GF-D8 (cell line): ENCODE measurements at regions not wholly inside any gene's neighbourhood (a gene's known extent, or its start where the extent isn't known, plus 50 kb on each side); places are given as distances from the start of the nearest gene placed in this dataset.

Experiments used
- DNase-seq: peaks from one replicate; lab custom pipeline; 2025; lab: John Stamatoyannopoulos, UW

DNA sequence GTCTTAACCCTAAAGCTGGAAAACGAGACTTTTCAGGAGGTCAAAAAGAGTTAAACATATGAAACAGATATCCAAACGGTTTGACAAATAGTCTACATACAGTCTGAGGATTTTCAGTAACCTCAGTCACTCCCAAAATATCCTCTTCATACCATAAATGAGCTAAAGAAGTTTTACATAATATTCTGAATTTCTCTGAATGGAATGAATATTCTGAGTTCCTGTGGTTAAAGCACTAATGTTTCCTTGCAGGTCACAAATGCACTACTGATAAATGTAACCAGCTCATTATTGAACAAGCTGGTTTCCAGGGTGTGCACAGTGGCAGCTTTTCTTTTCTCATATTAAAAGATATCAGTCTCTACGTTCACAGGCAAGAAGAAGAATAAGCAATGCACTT is 137.4 kb upstream of the POU1F1 start:
- no peak for DNase-seq

- DNase-seq = no peak
These were observed 133.7 kb upstream of the POU1F1 start for GRCh38 chr3:87410110-87410509.

DNA sequence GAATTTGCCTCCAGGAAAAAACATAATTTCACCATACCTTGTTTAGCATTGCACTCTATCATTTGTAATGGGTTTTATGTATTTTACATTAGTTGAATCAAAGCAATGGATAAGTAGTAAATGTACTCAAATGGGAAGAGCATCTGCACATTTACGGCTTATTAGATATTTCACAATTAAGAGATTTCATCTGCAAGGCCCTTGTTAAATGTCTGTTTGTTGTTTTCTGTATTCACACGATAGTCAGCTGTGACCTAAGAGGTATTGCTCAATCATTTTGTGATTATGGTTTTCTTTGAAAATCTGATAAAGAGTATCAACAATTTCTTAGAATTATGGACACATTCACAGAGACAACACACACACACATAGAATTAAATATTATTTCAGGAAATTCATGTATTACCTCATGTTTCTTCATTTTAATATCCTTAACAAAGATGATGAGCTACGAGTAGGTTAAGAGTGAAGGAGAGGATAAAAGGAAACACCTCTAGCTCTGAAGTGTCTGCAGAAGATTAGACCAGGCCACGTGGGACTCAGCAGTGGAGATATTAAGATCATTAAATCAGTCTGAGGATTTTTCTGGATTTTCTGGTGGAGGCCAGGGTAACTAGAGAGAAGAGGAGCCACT is 121.9 kb upstream of the POU1F1 start:
- no peak for DNase-seq

DNA sequence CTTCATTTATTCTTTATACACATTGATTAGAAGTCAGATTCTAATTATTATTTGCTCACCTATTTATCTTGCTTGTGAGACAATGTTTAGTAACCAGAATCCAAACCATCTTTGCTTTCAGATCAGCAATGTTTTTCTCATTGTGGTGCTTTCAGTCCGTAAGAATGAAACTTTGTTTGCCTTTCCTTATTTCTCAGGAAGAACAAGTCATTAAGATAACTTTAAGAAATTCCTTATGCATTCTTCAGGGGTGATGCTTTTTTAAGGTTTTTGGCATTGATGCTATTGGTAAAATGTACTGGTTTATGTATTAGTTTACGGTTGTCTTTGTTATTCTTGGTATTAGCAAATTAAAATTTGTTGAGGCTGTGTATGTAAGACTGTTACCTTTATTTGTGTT is 120.8 kb upstream of the POU1F1 start:
- no peak for DNase-seq

- DNase-seq = no peak
These were observed 114.4 kb upstream of the POU1F1 start for GRCh38 chr3:87390821-87391220.

DNA sequence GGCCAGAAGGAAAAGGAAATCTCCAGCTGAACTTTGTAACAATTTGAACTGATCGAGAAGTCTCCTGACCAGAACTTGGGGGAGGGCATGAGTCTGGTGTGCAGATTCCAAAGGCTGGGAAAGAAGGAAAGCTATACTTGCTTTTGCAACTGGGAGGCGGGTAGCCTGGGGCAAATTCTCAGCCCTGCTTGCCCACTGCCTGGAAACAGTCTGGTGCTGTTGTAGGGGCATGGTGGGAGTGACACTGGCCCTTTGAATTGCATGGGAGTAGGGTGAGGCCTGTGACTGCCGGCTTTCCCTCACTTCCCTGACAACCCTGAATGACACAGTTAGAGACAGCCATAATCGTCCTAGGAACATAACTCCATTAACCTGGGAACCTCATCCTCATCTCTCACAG is 114.0 kb upstream of the POU1F1 start:
- DNase-seq = no peak

GRCh38 chr3:87375231-87375682 is 98.9 kb upstream of the POU1F1 start:
- no peak for DNase-seq

DNA sequence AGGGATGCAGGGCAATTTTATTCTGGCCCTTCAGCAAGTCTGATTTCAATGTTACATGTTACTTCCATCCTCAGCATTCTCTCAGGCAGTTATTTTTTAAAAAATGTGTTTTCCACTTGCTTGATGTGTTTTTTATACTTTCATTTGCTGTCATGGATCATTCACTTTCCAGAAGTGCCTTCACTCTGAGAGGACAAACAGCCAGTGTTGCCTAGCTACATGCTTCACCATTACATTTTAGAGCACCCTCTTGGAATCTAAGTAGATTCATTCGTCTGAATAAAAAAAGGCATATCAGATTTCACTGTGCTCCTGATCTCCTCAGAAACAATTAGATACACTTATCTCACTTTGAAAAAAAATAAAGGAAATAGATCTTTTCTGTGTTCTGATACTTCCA is 93.6 kb upstream of the POU1F1 start:
- no peak for DNase-seq

- DNase-seq = no peak
These were observed 91.4 kb upstream of the POU1F1 start for GRCh38 chr3:87367736-87368135.

GRCh38 chr3:87363721-87364120 is 87.3 kb upstream of the POU1F1 start:
- DNase-seq = no peak

GRCh38 chr3:87361956-87362355 is 85.6 kb upstream of the POU1F1 start:
- no peak for DNase-seq

DNA sequence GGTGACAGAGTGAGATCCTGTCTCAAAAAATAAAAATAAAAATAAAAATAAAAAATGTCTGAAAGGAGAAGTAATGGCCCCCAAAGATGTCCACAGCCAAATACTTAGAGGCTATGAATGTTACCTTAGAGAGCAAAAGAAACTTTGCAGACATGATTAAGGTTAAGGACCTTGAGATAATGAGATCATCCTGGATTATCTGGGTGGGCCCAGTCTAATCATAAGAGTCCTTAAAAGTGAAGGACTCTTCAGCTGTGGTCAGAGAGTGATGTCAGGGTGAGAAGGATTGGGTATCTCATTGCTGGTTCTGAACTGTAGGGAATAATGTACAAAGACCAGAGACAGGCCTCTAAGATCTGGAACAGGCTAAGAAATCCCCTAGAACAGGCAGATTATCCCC is 84.9 kb upstream of the POU1F1 start:
- DNase-seq = no peak

GRCh38 chr3:87359826-87360225 is 83.4 kb upstream of the POU1F1 start:
- DNase-seq = no peak

DNA sequence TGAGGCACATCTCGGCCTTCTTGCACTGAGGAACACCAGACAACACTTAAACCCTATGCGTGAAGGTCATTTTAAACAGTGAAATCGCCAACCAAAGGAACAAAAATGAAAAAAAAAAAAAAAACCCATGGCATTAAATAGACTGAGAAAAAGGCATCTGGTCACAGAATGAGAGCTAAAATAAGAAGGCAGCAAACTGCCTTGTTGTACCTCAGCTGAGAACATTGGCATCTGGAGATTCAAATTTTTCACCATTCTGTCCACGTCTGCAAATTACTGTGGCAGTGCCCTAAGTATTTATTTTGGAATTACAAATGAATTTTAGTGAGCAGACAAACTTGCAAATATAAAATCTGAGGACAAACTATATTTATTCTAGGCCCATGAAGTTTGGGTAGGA is 82.6 kb upstream of the POU1F1 start:
- no peak for DNase-seq

DNA sequence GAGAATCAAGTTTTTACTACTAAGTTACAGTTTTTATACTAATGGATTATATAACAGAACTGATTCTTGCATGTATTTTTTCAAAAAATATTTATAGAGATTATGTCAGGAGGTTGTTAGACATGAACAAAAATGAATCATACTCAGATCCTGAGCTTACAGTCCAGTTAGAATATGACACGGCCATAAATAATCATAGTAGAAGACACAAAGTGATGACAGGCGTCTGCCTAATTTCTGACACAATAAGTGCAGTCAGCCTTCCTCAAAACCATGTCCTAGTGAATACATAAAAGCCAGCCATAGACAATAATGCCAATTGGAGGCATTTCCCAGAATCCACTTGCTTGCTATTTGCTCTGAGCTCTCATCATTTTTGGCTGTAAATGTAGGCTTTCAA is 81.7 kb upstream of the POU1F1 start:
- DNase-seq = no peak

- DNase-seq = no peak
These were observed 78.0 kb upstream of the POU1F1 start for GRCh38 chr3:87354398-87354797.

DNA sequence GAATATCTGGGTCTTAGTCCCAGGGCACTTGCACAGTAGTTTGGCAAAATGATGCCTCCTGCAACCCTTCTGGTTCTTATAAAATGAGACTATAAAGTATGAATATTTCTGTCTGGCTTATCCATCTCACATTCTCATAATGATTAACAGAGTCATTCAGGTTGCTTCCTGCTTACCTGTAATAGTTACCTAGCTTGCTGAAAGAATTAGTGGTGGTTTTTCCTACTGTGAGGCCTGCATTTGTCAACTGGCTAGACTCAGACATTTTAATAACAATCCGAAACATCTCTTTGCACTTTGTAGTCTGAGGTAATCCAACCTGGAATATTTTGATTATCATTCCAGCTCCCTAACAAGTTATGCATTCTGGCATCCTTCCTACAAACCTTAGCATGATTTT is 75.6 kb upstream of the POU1F1 start:
- no peak for DNase-seq

DNA sequence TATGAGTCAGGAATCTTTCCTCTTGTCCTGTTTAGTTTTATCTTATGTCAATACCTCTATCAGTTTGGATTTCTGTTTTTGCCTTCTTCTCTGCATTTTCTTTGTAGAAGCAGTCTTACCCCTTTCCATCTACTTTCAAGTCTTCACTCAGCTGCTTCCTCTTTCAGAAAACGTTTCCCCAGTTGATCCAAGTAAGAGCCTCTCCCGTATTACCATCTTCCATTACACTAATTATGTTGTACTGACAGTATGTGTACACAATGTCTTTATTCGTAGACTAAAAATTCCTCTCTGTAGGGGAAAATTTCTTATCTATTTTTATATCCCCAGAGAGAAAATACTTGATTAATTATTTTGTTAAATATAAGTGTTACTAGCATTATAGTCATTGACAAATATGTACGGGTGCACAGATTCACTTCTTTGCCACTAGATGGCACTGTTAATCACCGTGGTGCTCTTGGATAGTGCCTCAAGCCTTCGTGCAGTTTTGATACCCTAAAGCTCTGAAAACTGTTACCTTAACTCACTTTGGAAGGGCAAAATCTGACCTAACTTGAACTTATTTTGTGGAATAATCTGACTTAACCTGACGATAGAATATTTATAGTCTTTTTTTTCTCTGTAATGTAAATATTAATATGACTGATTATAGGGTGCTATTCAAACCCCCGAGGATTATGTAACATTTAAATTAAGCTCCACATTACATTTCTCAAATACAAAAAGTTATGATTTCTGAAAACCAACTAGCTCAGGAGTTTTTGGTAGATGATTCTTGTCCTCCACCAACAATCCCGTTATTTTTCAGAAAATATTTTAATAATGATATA is 74.2 kb upstream of the POU1F1 start:
- no peak for DNase-seq

GRCh38 chr3:87349833-87350232 is 73.4 kb upstream of the POU1F1 start:
- no peak for DNase-seq

GRCh38 chr3:87336761-87337160 is 60.4 kb upstream of the POU1F1 start:
- no peak for DNase-seq

DNA sequence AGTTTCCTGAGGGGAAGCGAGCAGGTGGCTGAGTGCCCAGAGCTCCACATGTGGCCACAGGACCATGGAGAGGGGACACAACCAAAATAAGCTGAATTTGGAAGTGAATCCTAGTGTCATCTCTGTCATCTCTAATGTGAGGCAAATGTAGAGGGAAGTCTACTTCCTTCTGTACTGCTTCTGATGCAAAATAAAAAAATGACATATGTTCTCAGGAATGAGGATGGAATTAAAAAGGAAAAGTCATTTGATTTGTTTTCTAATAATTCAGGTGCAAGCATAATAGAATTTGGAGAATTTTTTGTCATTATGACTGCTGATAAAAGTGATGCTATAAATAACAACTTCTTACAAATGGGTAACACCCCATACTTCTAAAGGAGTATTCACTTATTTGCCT is 59.5 kb upstream of the POU1F1 start:
- DNase-seq = no peak

DNA sequence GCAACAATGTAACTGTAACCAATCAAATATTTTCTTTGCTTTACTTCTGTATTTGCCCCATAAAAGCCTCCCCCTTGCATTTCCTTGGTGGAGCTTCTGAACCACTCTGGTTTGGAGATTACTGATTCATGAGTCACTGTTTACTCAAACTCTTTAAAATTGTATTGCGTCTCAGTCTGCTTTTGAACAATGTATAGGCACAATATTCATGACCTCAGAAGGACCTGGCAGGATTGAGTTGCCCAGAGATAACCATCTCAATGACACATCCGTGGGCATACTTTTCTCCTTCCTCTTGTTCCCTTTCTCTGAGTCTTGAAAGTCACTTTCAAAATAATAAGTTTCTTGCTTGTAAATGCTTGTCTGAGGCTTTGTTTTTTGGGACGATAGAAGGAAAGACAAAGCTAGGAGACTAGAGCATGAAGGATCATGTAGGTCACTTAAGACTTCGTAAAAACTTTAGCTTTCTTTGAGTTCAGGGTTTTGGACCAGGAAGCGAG is 57.1 kb upstream of the POU1F1 start:
- peak; percentile 14 for DNase-seq

DNA sequence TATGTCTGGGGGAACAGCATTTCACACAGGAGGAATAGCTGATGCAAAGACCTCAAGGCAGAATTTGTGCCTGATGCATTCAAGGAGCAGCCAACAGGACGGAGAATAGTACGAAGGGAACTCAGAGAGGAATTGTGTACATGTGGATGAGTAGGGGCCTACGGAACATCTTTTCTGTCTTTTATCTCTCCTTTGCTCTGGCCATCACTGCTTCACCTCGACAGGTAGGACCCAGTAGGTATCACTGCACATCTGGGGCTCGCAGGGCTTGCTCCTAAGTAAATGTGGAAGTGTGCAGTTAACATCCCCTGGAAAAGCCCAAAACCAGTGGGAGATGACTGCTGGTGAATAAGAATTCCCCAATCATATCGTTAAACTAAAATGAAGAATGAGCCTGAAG is 56.4 kb upstream of the POU1F1 start:
- DNase-seq = no peak

GRCh38 chr3:87329065-87329464 is 52.7 kb upstream of the POU1F1 start:
- DNase-seq = no peak
